H9 (cell line): ENCODE measurements at regions not wholly inside any gene's neighbourhood (a gene's known extent, or its start where the extent isn't known, plus 50 kb on each side); places are given as distances from the start of the nearest gene placed in this dataset.

Experiments
- DNase-seq: peaks from one replicate; pipeline ENCODE4 v3.0.0-alpha.2; 2017
- H2AFZ ChIP-seq: one replicate; pipeline ENCODE4 v1.6.1; 2013; ENCODE audit warnings: mild to moderate bottlenecking, low read length, control low read depth, moderate library complexity
- H2AK5ac ChIP-seq: 2 replicates; pipeline ENCODE4 v1.6.1; 2013; ENCODE audit warnings: low read length, control low read depth, mixed read lengths; ENCODE audit not compliant: insufficient read length
- H2BK120ac ChIP-seq: one replicate; pipeline ENCODE4 v1.6.1; 2013; ENCODE audit warnings: low read depth, mild to moderate bottlenecking, low read length, control low read depth, inconsistent platforms; ENCODE audit not compliant: poor library complexity, severe bottlenecking
- H2BK12ac ChIP-seq: 2 replicates; pipeline ENCODE4 v1.6.1; 2013; ENCODE audit warnings: low read length, control low read depth, mixed read lengths, low read depth; ENCODE audit not compliant: insufficient read length
- H2BK15ac ChIP-seq: 2 replicates; pipeline ENCODE4 v1.6.1; 2013; ENCODE audit warnings: low read depth, low read length, control low read depth
- H2BK20ac ChIP-seq: one replicate; pipeline ENCODE4 v1.6.1; 2013; ENCODE audit warnings: low read depth, mild to moderate bottlenecking, low read length, control low read depth, inconsistent platforms; ENCODE audit not compliant: poor library complexity, severe bottlenecking
- H2BK5ac ChIP-seq: 2 replicates; pipeline ENCODE4 v1.6.1; 2013; ENCODE audit warnings: low read length, control low read depth, mixed read lengths; ENCODE audit not compliant: insufficient read length
- H3K14ac ChIP-seq: 2 replicates; pipeline ENCODE4 v1.6.1; 2013; ENCODE audit warnings: low read length, control low read depth; ENCODE audit not compliant: insufficient read depth
- H3K18ac ChIP-seq: 2 replicates; pipeline ENCODE4 v1.6.1; 2013; ENCODE audit warnings: low read depth, mild to moderate bottlenecking, mixed read lengths, low read length, control low read depth; ENCODE audit not compliant: insufficient read length
- H3K23ac ChIP-seq: 2 replicates; pipeline ENCODE4 v1.6.1; 2013; ENCODE audit warnings: low read length, control low read depth, mixed read lengths, low read depth; ENCODE audit not compliant: insufficient read length
- H3K23me2 ChIP-seq: 2 replicates; pipeline ENCODE4 v1.6.1; 2013; ENCODE audit warnings: low read depth, mild to moderate bottlenecking, mixed read lengths, low read length, control low read depth; ENCODE audit not compliant: insufficient read length, poor library complexity, severe bottlenecking
- H3K27ac ChIP-seq: 2 replicates; pipeline ENCODE4 v1.5.1; 2013; ENCODE audit warnings: low read length, control low read depth, mixed read lengths, low read depth; ENCODE audit not compliant: insufficient read length
- H3K27me3 ChIP-seq: 2 replicates; pipeline ENCODE4 v1.6.1; 2013; ENCODE audit warnings: low read length, control low read depth, inconsistent platforms; ENCODE audit not compliant: insufficient read depth
- H3K4ac ChIP-seq: 2 replicates; pipeline ENCODE4 v1.6.1; 2013; ENCODE audit warnings: low read depth, mild to moderate bottlenecking, control low read depth, inconsistent platforms, low read length, moderate library complexity
- H3K4me1 ChIP-seq: 2 replicates; pipeline ENCODE4 v1.6.1; 2013; ENCODE audit warnings: low read length, control low read depth, inconsistent platforms; ENCODE audit not compliant: insufficient read depth
- H3K4me2 ChIP-seq: 2 replicates; pipeline ENCODE4 v1.6.1; 2013; ENCODE audit warnings: low read length, control low read depth, mixed read lengths; ENCODE audit not compliant: insufficient read length, insufficient read depth
- H3K56ac ChIP-seq: 2 replicates; pipeline ENCODE4 v1.6.1; 2013; ENCODE audit warnings: low read depth, mild to moderate bottlenecking, mixed read lengths, low read length, control low read depth; ENCODE audit not compliant: insufficient read length
- H3K79me1 ChIP-seq: 2 replicates; pipeline ENCODE4 v1.6.1; 2013; ENCODE audit warnings: low read depth, mild to moderate bottlenecking, moderate library complexity, low read length, control low read depth, inconsistent platforms; ENCODE audit not compliant: insufficient read depth, poor library complexity, severe bottlenecking
- H3K79me2 ChIP-seq: 2 replicates; pipeline ENCODE4 v1.6.1; 2013; ENCODE audit warnings: low read length, control low read depth, inconsistent platforms; ENCODE audit not compliant: insufficient read depth
- H3K9ac ChIP-seq: 2 replicates; pipeline ENCODE4 v1.6.1; 2013; ENCODE audit warnings: low read length, control low read depth, mixed read lengths; ENCODE audit not compliant: insufficient read length; ENCODE audit errors: extremely low read depth
- H3K9me3 ChIP-seq: one replicate; pipeline ENCODE4 v1.6.1; 2013; ENCODE audit warnings: low read depth, low read length, inconsistent platforms; ENCODE audit not compliant: control insufficient read depth
- H3T11ph ChIP-seq: one replicate; pipeline ENCODE4 v1.6.1; 2013; ENCODE audit warnings: mild to moderate bottlenecking, low read length, control low read depth, inconsistent platforms
- H4K20me1 ChIP-seq: one replicate; pipeline ENCODE4 v1.6.1; 2013; ENCODE audit not compliant: control insufficient read depth, insufficient read length, insufficient read depth
- H4K5ac ChIP-seq: 2 replicates; pipeline ENCODE4 v1.6.1; 2013; ENCODE audit warnings: low read depth, mild to moderate bottlenecking, mixed read lengths, low read length, control low read depth; ENCODE audit not compliant: insufficient read length
- H4K8ac ChIP-seq: replicated peaks from 2 replicates; pipeline ENCODE4 v1.6.1; 2013; ENCODE audit warnings: low read length, control low read depth, mixed read lengths, low read depth; ENCODE audit not compliant: insufficient read length
- H4K91ac ChIP-seq: 2 replicates; pipeline ENCODE4 v1.6.1; 2013; ENCODE audit warnings: low read depth, mild to moderate bottlenecking, moderate library complexity, mixed read lengths, low read length, control low read depth; ENCODE audit not compliant: insufficient read length
- H3K27ac Mint-ChIP-seq, 3 experiments: 2 replicates in 2 of 3; 3 replicates in 1 of 3; pipeline ENCODE4 v1.8.0; 2020 to 2021; ENCODE audit warnings: mixed read lengths in 3 of 3, mild to moderate bottlenecking in 1 of 3, moderate library complexity in 1 of 3
- H3K27me3 Mint-ChIP-seq: 2 replicates; pipeline ENCODE4 v1.8.0; 2021; ENCODE audit warnings: low read depth, mild to moderate bottlenecking, moderate library complexity, mixed read lengths
- H3K36me3 Mint-ChIP-seq, 3 experiments: 2 replicates in 2 of 3; 3 replicates in 1 of 3; pipeline ENCODE4 v1.8.0; 2020 to 2021; ENCODE audit warnings: low read depth in 3 of 3, mixed read lengths in 3 of 3; ENCODE audit not compliant: insufficient read depth in 1 of 3
- H3K4me1 Mint-ChIP-seq, 2 experiments: 2 replicates each; pipeline ENCODE4 v1.8.0; 2020; ENCODE audit warnings: mixed read lengths in 2 of 2
- H3K4me3 Mint-ChIP-seq, 2 experiments: 2 replicates in 1 of 2; 3 replicates in 1 of 2; pipeline ENCODE4 v1.8.0; 2020 to 2021; ENCODE audit warnings: mild to moderate bottlenecking in 2 of 2, mixed read lengths in 2 of 2, moderate library complexity in 1 of 2
- H3K9me3 Mint-ChIP-seq, 2 experiments: 2 replicates in 1 of 2; 3 replicates in 1 of 2; pipeline ENCODE4 v1.8.0; 2020; ENCODE audit warnings: mild to moderate bottlenecking in 2 of 2, mixed read lengths in 2 of 2, moderate library complexity in 1 of 2
- CTCF ChIP-seq: fragments of 200-600 bp; sonication (generic); conservative IDR thresholded peaks from 3 replicates; pipeline ENCODE4 v1.8.0; 2021; ENCODE audit warnings: antibody characterized with exemption, mild to moderate bottlenecking
- WGBS: extraction: QIAGEN DNeasy Blood & Tissue Kit; methylation state at CpG from one replicate; pipeline ENCODE4 v1.1.7; 2013; ENCODE audit warnings: missing lambda C conversion rate, low lambda C conversion rate, mixed read lengths; ENCODE audit not compliant: insufficient read length; ENCODE audit errors: extremely low coverage; 5-methylcytosine and 5-hydroxymethylcytosine counted together

- Histone ChIP-seq H3K4me1 (no peaks in the 10 kb centered on the region), H3K79me1 (no peaks in the 10 kb centered on the region), H2BK120ac (no peak overlapping the region), H3K14ac (no peak overlapping the region), H3K79me2 (no peaks in the 10 kb centered on the region), H2BK5ac (no peak overlapping the region), H2AK5ac (no peak overlapping the region), H2BK12ac (no peak overlapping the region), H4K20me1 (no peaks in the 10 kb centered on the region), H3K56ac (no peak overlapping the region), H3K9ac (no peak overlapping the region), H3T11ph (no peak overlapping the region), H4K5ac (no peak overlapping the region), H3K9me3 (no peaks in the 10 kb centered on the region), H3K23me2 (no peaks in the 10 kb centered on the region), H3K27ac (no peak overlapping the region), H2AFZ (no peak overlapping the region), H4K91ac (no peak overlapping the region), H3K18ac (no peak overlapping the region), H2BK15ac (no peak overlapping the region), H3K4me2 (no peak overlapping the region), H3K4ac (no peak overlapping the region), H3K27me3 (no peaks in the 10 kb centered on the region), H2BK20ac (no peak overlapping the region), H4K8ac (no peak overlapping the region), H3K23ac (no peak overlapping the region)
- no peak for DNase-seq
- Mint-ChIP-seq H3K4me1 (no peaks in the 10 kb centered on the region), H3K27ac (no peak overlapping the region), H3K4me3 (no peak overlapping the region), H3K9me3 (peaks cover 0 to 2% of the 10 kb centered on the region in 2 experiments; a peak in 1 of 5 replicates), H3K27me3 (no peaks in the 10 kb centered on the region; the same call in 1 of the 2 replicates), H3K36me3 (no peaks in the 10 kb centered on the region)
- WGBS: no CpG with 5 or more reads among the region's 10 CpGs
- TF ChIP-seq CTCF: no peak
Observed at GRCh38 chr10:78225594-78225993, 191.9 kb downstream of the RPS24 start.
